Lung (tissue), 11 donors: ENCODE measurements at regions not wholly inside any gene's neighbourhood (a gene's known extent, or its start where the extent isn't known, plus 50 kb on each side); places are given as distances from the start of the nearest gene placed in this dataset.

Experiments used
- ATAC-seq: fragments of 200-7000 bp; cut with Tn5 transposase; one replicate; pipeline ENCODE4 v1.9.1; 2020; ENCODE audit warnings: moderate number of reproducible peaks; ENCODE audit not compliant: insufficient read depth, low FRiP score
- DNase-seq, 3 donors: peaks; one replicate each; pipeline ENCODE4 v3.0.0-alpha.2; 2013 to 2017
- H3K27ac ChIP-seq, 2 donors: one replicate each; pipeline ENCODE4 v1.5.1; 2013; ENCODE audit warnings: mild to moderate bottlenecking in 2 of 2, moderate library complexity in 2 of 2, control low read depth in 1 of 2, inconsistent platforms in 1 of 2, low read depth in 1 of 2, low read length in 1 of 2
- H3K27me3 ChIP-seq, 3 donors: one replicate each; pipeline ENCODE4 v1.5.1; 2013; ENCODE audit warnings: low read length in 2 of 3; ENCODE audit not compliant: control insufficient read depth in 3 of 3, insufficient read depth in 3 of 3
- H3K36me3 ChIP-seq, 4 donors: one replicate each; pipeline ENCODE4 v1.5.1; 2013; ENCODE audit warnings: low read length in 4 of 4, mild to moderate bottlenecking in 1 of 4, moderate library complexity in 1 of 4; ENCODE audit not compliant: control insufficient read depth in 4 of 4, insufficient read depth in 4 of 4
- H3K4me1 ChIP-seq, 5 donors: one replicate each; pipeline ENCODE4 v1.5.1; 2013; ENCODE audit warnings: low read length in 5 of 5, mild to moderate bottlenecking in 2 of 5, moderate library complexity in 1 of 5; ENCODE audit not compliant: control insufficient read depth in 5 of 5, insufficient read depth in 5 of 5
- H3K4me3 ChIP-seq: one replicate; pipeline ENCODE4 v1.5.1; 2013; ENCODE audit warnings: mild to moderate bottlenecking, control low read depth, moderate library complexity
- H3K9ac ChIP-seq, 2 donors: one replicate each; pipeline ENCODE4 v1.5.1; 2013; ENCODE audit warnings: low read length in 2 of 2, control low read depth in 1 of 2; ENCODE audit not compliant: insufficient read depth in 1 of 2
- H3K9me3 ChIP-seq, 4 donors: one replicate each; pipeline ENCODE4 v1.5.1; 2013; ENCODE audit warnings: low read length in 3 of 4, mild to moderate bottlenecking in 1 of 4, moderate library complexity in 1 of 4; ENCODE audit not compliant: control insufficient read depth in 4 of 4, insufficient read depth in 3 of 4
- WGBS, 2 donors: extraction: QIAGEN DNeasy Blood & Tissue Kit; methylation state at CpG; one replicate each; pipeline ENCODE4 v1.1.7; 2013; 5-methylcytosine and 5-hydroxymethylcytosine counted together
- TF ChIP-seq, protein P1 (sequence below): IDR thresholded peaks from 2 replicates; pipeline ENCODE4 v1.5.1; 2012; ENCODE audit warnings: mild to moderate bottlenecking; ENCODE audit errors: control extremely low read depth, extremely low read depth
- donor health status: control.
- donor health status: control.
- donor health status: Bipolar disorder and iron deficiency.
- donor health status: healthy.
- donor health status: DM: yes; HTN: yes; CAD: no.

DNA sequence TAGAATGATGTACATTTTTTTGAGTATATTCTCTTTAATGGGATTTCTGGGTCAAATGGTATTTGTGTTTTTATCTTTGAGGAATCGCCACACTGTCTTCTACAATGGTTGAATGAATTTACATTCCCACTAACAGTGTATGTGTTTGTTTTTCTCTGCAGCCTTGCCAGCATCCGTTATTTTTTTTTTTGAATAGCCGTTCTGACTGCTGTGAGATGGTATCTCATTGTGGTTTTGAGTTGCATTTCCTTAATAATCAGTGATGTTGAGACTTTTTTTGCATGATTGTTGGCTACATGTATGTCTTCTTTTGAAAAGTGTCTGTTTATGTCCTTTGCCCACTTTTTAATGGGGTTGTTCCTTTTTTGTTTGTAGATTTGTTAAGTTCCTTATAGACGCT lies 172.7 kb upstream of the CDH8 start:
- DNase-seq (no peak), ATAC-seq (no peak)
- Histone ChIP-seq H3K27me3 (no peaks in the 10 kb centered on the region), H3K9ac (no peak overlapping the region), H3K4me3 (no peak overlapping the region), H3K4me1 (no peaks in the 10 kb centered on the region), H3K27ac (no peak overlapping the region), H3K36me3 (no peaks in the 10 kb centered on the region), H3K9me3 (no peaks in the 10 kb centered on the region)
- 38 to 41% methylated on average over 4 of the region's 4 CpGs for WGBS, 2 donors
- TF ChIP-seq, protein P1, sequence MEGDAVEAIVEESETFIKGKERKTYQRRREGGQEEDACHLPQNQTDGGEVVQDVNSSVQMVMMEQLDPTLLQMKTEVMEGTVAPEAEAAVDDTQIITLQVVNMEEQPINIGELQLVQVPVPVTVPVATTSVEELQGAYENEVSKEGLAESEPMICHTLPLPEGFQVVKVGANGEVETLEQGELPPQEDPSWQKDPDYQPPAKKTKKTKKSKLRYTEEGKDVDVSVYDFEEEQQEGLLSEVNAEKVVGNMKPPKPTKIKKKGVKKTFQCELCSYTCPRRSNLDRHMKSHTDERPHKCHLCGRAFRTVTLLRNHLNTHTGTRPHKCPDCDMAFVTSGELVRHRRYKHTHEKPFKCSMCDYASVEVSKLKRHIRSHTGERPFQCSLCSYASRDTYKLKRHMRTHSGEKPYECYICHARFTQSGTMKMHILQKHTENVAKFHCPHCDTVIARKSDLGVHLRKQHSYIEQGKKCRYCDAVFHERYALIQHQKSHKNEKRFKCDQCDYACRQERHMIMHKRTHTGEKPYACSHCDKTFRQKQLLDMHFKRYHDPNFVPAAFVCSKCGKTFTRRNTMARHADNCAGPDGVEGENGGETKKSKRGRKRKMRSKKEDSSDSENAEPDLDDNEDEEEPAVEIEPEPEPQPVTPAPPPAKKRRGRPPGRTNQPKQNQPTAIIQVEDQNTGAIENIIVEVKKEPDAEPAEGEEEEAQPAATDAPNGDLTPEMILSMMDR: no peak

DNA sequence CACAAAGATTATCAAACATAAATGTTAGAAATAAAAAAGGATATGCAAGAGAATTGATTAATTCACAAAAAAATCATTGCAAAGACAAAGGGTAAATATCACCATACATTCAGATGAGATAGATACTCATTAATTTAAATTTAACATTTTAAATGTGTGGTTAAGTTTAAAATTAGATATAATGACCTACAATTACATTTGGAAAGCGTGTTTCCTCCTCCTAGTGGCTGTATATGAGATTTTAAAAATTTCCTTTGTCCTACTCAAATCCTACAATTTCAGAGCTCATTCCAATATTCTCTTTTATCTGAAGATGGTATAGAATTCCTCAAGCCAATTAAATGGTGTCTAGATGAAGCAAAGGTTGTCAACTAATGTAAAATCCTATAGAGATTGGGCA lies 169.2 kb upstream of the CDH8 start:
- WGBS, 2 donors: 34 to 43% methylated on average over 1 of the region's 1 CpG
- TF ChIP-seq, protein P1: no peak
- DNase-seq: no peak

DNA sequence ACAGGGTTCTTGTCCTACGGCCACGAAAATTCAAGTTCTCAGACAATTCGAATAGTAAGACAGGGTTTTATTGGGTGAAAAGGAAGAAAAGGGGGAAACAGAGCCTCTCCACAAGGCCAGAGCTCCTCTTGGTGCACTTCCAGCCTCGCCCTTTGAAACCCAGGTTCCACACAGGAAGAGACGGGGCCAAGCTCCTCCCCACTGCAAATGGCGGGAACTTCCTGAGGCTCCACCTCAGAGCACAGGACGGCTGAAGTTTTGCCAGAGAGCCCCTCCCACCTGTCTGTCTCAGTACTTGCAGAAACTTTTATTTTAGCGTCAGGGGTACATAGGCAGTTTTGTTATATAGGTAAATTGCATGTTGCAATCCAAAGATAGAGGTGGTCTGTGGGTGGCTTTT lies 165.7 kb upstream of the CDH8 start:
- WGBS, 2 donors: 70 to 74% methylated on average over 8 of the region's 8 CpGs
- H3K4me3 ChIP-seq: no peak overlapping the region
- H3K9me3 ChIP-seq: peaks cover 0 to 2% (median 0%) of the 10 kb centered on the region in 4 donors
- no peak overlapping the region for H3K9ac ChIP-seq
- no peak for DNase-seq
- H3K27ac ChIP-seq: no peak overlapping the region
- no peaks in the 10 kb centered on the region for H3K27me3 ChIP-seq
- no peaks in the 10 kb centered on the region for H3K36me3 ChIP-seq
- ATAC-seq: no peak
- TF ChIP-seq, protein P1: no peak
- no peaks in the 10 kb centered on the region for H3K4me1 ChIP-seq

More for the DNA sequence above, 169.2 kb upstream of the CDH8 start:
- Histone ChIP-seq H3K27ac (no peak overlapping the region), H3K36me3 (no peaks in the 10 kb centered on the region), H3K9ac (no peak overlapping the region), H3K4me1 (no peaks in the 10 kb centered on the region), H3K9me3 (peaks cover 0 to 2% (median 0%) of the 10 kb centered on the region in 4 donors), H3K27me3 (no peaks in the 10 kb centered on the region), H3K4me3 (no peak overlapping the region)
- ATAC-seq: no peak

DNA sequence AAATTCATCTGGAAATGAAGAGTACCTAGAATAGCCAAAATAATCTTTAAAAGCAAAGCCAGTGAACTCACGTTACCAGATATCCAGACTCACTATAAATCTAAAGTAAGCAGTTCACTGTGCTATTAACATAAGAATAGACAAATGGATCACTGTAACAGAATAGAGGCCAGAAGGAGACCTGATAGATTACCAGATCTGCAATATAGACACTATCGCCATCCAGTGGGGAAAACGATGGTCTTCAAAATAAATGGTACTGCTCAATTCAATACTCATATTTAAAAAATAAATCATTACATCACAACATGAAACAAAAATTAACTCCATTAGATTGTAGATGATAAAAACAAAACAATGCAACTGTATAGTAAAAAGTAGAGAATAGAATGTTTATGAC lies 158.6 kb upstream of the CDH8 start:
- Histone ChIP-seq H3K4me3 (no peak overlapping the region), H3K27ac (no peak overlapping the region), H3K36me3 (no peaks in the 10 kb centered on the region), H3K4me1 (no peaks in the 10 kb centered on the region), H3K27me3 (no peaks in the 10 kb centered on the region), H3K9ac (no peak overlapping the region), H3K9me3 (no peaks in the 10 kb centered on the region)
- TF ChIP-seq, protein P1: no peak
- peak in 1 of 3 donors; percentile 1 for DNase-seq
- no peak for ATAC-seq
- 65% methylated on average over 3 of the region's 3 CpGs for WGBS, 2 donors
